HG03571 (cell line): ENCODE measurements at regions not wholly inside any gene's neighbourhood (a gene's known extent, or its start where the extent isn't known, plus 50 kb on each side); places are given as distances from the start of the nearest gene placed in this dataset.

Experiments used
- ATAC-seq: cut with Tn5 transposase; IDR thresholded peaks from one replicate; pipeline ENCODE4 v1.9.1; 2021; ENCODE audit not compliant: unreplicated experiment

DNA sequence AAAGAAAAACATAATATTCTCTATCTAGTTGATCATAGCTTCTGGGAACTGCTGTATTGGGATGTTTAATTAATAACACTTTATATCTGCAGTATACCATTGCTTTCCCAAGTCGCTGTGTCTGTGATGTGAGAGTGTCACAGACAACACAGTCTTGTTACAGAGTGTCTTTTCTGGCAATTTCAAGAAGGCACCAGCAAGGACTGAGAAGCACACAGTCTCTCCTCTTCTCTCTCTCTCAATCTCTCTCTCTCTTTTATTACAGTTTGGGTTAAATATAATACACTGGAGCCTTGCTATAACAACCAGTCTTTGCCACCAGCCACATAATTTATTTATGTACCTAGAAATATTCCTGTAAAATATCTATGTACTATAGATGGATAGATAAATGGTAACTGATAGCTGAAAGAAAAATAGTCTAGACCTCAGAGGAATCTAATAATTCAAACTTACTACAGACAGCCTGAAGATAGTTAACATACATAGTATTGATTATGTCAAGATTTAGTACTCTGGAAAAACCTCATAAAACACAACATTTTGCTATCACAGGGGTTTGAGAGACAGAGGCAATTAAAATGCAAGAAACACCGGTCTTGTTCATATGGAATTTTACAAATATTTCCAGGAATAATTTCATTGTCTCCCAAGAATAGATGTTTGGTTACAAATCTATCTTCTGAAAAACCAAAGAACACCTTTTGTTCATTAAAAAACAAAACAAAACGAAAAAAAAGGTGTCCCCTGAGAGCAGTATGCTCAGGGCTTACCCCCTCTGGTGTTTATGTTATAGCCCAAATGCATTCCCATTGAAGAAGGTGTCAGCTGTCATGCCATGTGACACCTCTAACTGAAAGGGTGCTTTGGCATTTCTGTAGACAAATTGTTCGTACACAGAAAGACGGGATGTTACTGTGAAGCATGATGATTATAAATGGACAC, 507.8 kb downstream of the TBC1D4 start:
- ATAC-seq = no peak

DNA sequence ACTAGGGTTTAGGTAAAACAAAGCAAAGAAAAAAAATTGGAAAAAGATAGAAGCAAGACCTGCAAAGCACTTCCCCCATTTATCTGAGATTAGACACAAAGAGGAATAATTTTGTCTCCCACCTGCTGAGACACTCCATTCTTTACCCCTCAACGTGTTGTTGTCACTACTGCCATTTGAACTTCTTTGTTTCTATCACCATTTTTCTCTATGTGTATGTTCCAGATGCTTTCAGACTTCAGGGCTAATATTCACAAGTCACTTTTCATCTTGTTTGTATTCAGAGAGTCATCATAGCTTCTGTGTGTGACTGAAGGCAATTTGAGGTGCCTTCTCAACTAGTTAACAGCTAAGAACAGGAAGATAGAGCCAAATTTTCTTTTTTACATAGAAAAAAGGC, 512.5 kb downstream of the TBC1D4 start:
- ATAC-seq = no peak

DNA sequence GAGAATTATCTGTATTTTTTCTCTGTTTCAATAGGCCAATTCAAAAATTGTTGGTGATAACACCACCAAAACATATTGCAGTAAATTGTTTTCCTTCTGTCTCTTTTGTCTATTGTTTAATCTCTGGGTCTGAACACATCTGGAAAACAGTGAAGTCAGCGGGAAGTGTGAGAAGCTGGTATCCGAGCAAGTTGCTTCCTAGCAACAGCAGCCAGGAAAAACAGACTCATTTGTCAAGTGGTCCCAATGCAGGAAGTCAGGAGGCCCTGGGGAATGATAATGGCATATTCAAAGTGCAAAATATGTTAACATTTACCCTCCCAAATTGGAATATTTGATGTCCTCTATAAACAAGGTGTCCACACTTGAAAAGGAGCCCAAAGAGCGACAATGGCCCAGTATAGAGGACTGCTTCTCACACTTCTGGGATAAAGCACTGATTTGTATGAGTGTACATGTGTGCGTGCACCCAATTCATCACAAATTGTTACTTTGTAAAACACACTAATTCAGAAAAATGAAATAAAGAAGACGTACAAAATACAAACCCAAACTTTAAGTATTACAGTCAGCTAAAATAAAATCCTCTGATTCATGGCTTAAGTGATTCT, 515.0 kb downstream of the TBC1D4 start:
- ATAC-seq = no peak

DNA sequence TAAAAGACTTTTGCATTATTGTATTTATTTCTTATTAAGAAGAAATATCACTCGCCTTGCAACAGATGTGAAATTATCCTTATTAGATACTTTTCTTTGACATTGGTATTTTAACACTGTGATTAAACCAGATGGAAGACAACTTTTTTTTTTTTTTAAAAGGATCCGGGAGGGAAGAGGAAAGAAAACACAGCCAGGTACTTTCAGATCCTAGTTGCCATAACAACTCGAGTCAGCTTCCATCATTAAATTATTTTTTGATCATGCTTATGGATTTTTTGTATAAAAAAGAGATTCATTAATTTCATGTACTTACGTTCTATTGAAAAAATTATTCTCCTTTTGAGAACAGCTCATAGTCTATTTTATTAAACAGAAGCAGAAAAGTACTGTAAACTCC, 515.7 kb downstream of the TBC1D4 start:
- ATAC-seq = no peak

DNA sequence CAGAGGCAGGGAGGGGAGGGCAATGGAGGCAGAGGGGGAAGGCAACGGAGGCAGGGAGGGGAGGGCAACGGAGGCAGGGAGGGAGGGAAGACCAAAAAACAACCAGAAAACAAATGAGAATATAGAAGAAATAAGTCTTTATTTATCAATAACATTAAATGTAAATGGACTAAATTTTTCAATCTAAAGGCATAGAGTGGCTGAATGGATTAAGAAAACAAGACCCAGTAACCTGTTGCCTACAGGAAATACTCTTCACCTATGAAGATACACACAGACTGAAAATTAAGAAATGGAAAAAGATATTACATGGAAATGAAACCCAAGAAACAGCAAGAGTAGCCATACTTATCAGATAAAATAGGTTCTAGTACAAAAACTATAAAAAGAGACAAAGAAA, 536.3 kb downstream of the TBC1D4 start:
- no peak for ATAC-seq

DNA sequence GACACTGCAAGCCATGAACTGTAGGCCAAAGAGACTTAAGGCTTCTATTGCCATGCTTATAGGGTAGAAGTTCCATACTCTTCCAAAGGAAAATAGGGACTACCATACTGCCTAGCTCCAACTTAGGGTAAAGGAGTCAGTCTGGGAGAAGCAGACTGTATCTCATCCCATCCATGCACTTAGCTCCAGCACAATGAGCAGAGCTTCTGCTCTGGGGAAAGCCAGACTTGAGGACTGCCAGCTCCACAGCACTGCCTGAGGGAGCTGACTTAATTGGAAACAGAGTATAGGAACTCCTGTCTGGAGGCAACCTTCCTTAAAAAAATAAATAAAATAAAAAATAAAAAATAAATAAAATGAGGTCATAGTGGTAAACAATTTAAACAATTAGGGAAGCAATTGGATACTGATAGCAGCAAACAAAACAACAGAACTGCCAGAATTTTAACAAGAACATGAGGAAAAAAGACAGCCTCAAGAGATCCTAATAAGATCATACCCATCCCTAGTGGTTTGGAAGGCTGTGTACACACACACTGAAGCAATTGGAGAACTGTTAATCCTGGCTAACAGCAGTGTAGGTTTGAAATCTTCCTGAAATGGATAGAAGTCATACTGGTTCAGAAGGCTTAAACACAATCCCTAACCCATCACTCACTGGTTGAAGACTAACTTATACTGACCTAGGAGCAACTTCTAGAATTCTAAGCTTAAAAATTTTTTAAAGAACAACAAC, 550.1 kb downstream of the TBC1D4 start:
- no peak for ATAC-seq

DNA sequence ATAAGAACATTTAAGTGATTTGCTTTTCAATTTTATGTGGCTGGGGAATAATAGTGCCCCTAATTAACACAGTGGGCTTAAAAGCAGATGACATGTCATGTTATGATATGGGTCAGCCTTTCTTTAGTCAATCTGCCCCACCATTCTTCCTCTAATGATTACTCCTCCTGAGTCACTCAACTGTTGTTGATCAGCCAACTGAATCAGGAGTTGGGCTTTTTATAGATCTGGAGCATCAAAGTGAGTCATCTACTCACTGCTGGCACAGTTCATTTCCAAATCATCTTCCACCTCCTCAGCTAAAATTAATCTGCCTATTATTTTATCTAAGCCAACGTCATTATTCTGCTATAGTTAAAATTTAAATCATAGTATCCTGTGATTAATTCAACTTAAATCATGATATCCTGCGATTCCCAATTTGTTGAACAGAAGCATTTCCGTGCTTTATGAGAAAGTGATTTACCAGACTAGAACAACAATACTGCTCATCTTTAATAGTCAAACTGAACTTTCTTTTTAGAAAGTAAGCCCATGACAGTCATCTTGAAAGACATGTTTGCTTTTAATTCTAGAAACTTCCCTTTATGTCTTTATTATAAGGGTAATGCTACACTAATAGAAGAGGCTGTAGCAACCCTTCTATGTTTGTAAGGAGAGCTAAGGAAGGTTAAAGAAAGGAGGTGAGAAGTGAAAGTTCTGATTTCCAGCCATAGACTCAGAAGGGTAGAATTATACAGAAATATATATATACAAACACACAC, 551.4 kb downstream of the TBC1D4 start:
- no peak for ATAC-seq

DNA sequence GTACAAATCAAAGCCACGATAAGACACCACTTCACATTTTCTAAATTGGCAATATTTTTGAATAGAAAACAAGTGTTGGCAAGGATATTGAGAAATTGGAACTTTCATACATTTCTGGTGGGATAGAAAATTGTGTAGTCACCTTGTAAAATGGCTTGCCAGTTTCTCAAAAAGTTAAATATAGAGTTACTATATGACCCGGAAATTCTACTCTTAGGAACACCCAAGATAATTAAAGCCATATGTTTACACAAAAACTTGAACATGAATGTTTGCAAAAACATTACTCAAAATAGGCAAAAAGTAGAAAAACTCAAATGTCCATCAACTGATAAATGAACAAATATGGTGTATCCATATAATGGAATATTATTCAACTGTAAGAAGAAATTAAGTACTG, 552.5 kb downstream of the TBC1D4 start:
- ATAC-seq = no peak

DNA sequence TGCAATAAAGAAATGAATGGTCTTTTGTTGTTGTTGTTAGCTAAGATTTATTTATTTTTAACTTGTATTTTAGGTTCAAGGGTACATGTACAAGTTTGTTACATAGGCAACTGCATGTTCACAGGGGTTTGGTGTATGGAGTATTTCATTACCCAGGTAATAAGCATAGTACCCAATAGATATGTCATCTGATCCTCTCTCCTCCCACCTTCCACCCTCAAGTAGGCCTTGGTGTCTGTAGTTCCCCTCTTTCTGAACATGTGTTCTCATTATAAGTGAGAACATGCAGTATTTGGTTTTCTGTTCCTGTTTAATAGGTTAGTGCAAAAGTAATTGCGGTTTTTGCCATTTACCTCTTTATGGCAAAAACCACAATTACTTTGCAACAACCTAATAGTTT, 554.1 kb downstream of the TBC1D4 start:
- ATAC-seq = no peak

DNA sequence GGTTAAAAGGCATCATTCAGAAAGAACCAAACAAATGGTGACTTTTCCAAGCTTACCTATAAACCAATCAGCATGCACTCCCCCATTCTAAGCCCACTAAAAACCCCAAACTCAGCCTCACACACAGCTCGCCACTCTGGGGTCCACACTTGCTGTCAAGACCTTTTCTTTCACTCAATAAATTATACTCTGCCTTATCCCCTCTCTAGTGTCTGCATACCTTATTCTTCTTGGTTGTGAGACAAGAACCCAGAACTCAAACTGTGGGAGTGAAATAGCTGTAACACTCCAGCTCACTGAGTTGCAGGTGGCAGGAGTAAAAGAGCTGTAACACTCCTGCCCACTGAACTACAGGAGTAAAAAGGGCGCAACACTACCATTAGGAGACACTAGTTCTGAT, 559.0 kb downstream of the TBC1D4 start:
- no peak for ATAC-seq

DNA sequence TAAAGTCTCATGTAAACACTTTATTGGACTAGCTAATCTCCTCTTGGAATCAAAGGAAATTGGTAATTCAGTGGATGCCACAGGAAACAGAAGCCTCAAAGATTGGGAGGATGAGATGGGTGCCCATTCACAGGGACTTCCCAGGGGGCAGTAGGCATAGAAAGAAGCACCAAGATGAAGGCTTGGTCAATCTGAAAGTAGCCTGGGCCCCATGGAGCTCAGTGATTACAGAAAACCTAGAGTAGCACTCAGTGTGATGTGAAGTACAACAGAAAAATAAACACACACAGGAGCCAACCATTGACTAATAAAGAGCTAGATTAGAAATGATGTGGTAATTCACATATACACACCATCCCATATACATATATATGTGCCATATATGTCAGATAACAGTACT, 560.6 kb downstream of the TBC1D4 start:
- no peak for ATAC-seq

DNA sequence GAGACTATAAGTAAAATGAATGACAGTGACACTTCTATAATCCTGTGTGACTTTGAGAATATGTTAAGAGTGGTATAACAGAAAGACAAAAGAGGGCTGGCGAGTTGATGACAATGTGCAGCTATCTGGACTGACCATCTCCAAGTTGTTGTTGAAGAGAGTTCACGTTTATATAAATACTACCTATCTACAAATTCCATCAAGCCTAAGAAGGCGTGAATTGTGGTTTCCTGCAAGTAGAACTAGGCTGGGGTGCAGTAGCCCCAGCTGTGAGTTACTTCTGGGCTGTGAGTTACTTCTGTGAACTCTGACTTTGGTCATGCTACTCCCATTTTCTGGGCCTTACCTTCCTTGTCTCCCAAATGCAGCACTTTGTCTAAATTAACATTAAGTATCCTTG, 561.0 kb downstream of the TBC1D4 start:
- no peak for ATAC-seq

DNA sequence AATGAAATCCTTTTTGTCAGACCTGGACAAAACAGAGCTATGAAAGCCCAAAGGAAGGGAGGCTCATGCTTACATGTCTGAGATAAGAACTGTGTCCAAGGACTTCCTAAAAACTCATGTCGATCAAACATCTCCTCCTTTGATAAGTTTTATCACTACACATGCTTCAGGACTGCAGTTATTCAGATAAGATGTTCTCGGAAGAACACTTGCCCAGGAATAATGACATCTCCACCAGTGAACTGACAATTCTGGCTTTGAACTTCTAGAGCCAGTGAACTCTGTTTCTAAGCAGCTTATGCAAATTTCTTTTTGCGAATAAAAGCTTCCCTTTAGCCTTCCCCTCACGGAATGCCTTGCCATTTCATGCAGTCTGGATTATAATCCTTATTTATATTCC, 561.6 kb downstream of the TBC1D4 start:
- ATAC-seq = no peak

DNA sequence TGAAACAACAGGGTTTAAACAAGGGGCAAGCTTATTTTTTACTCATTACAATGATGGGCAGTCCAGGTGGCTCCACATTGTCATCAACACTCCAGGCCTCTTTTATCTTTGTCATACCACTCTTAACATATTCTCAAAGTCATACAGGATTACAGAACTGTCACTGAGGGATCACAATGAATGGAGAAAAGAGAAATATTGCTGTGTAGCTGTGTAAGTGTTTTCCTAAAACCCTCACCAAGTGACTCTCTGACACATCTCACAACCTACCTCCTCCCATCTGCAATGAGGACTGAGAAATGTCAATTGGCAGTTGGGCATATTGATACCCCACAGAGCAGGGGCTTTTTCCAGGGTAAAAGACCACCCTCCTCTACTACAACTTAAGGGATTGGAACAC, 562.1 kb downstream of the TBC1D4 start:
- no peak for ATAC-seq

DNA sequence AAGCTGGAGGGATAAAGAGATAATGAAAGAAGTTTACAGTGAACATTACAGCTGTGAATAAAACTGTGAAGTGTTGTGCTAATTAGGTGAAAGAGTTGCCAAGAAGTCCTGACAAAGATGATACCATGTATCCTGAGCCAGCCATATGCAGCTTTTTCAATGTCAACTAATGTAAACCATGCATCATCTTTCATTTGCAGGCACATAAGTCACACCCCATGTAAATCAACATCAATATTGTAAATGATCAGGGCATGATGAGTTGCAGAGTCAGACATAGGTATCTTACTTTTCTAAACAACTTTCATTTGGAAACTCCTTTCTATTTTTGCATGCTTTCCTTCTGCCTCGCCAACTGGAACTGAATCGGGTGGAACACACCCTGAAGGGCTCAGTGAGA, 569.1 kb downstream of the TBC1D4 start:
- ATAC-seq = no peak

DNA sequence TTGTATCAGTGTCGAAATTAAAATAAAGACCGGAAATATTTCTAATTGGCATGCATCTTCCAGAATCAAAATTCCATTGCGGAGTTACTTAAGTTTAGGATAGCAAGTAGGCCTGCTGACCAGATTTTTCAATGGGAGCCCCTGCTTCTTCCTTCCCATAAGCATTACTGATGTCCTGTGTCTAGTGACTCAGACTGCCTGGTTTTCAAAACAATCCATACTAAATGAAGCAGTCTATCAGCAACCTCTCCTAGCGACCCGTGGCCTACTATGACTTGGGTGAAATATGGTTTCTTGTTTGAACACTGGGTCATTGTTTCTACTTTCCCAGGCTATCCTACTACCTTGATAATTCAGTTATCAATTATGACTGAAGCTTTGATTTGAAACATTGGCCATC, 571.6 kb downstream of the TBC1D4 start:
- ATAC-seq = no peak

DNA sequence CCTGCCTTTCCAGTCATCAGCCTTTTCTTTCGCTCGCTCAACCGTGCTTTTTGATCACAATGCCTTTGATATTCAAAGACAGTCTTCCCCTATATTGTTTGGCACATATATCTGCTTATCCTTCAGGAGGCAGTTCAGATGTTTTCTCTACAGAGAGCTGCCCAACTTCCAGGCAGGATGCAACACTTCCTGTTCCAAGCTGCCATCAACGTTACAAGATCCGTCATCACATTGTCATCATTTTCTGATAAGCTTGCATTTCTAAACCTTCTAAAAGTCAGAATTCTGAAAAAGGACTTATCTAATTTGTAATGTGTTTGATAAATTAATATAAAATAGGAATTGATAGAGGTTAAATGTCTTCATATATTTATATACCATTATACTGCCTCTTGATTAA, 574.2 kb downstream of the TBC1D4 start:
- ATAC-seq = no peak

DNA sequence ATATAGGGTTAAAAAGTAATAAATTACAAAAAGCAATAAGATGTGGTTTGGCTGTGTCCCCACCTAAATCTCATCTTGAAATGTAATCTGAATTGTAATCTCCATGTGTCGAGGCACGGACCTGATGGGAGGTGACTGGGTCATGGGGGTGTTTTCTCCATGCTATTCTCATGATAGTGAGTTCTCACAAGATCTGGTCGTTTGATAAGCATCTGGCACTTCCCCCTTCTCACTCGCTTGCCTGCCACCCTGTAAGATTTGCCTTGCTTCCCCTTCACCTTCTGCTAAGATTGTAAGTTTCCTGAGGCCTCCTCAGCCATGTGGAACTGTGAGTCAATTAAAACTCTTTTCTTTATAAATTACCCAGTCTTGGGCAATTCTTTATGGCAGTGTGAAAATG, 577.4 kb downstream of the TBC1D4 start:
- no peak for ATAC-seq

DNA sequence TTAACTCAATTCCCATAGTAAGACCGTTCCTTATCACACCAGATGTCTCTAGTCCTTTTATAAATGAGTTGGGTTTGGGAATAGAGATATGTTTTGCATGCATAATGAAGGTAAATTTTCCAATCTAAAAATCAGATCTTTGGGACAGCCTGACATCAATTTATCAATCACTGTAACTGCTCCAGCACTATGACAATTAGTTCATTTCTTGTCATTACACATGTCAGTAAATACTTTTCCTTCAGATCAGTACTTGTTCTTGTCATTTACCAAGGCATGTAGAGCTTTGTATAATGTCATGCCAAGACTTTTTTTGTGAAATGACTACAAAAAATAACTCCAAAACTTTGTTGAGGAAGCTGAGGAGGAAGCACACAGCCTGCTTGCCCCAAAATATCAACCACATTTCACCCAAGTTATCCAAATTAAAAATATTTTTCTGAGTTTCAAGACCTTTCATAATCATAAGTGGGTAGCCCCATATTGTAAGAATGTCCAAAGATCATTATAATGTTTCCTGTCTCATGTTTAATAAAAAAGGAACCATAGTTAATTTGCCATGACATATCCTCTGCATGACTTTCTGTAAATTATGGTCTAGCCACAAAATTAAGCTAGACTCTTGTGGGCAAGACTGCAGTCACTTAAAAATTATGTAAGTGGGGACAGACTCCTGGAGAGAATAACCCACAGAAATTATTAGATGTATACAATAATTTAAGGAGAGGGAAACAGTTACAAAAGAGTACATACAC, 586.8 kb downstream of the TBC1D4 start:
- no peak for ATAC-seq

DNA sequence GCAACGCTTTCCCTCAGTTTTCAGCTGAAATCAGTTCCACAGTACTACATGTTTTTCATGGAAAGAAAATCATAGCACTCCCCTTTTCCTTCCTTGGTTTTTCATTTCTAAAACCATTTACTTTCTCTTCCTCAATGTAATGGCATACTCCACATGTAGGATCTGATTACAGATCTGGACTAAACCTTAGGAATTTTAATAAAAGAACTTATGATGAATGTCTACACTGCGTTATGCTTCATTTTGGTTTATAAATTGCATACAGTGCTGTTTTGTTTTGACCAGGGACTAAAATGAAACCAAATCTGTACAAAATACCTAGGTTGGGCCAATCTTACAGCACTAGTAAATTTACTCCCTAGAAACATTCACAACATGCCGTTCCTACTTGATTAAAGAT, 589.9 kb downstream of the TBC1D4 start:
- ATAC-seq = no peak

DNA sequence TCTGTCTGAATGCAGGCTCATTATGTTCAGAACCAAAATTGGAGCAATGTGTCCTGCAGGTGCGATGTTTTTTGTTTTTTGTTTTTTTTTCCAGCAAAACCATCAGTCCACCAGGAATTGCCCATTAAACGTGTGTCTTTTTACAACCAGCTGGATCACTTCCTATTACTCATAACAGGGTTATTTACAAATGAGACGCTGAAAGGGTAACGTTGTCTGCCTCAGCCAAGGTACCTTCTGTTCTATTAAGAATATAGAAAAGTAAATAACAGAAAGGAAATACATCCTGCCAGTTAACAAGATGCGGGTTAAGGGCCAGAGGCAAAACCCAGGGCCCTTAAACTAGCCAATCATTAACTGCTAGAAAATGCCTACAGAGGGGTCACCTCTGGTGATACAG, 590.4 kb downstream of the TBC1D4 start:
- no peak for ATAC-seq
